ENCODE measurements at regions not wholly inside any gene's neighbourhood (a gene's known extent, or its start where the extent isn't known, plus 50 kb on each side); places are given as distances from the start of the nearest gene placed in this dataset.

GRCh38 chr4:156280686-156281085 lies 327.0 kb upstream of the CTSO start:
- TF ChIP-seq CTCF (IDR thresholded peaks at IDR 0.05) (no peak), ZFX (IDR thresholded peaks at IDR 0.05; ENCODE audit: borderline replicate concordance) (no peak)

Measured in 22Rv1 (cell line).